ENCODE measurements at regions not wholly inside any gene's neighbourhood (a gene's known extent, or its start where the extent isn't known, plus 50 kb on each side); places are given as distances from the start of the nearest gene placed in this dataset.

GRCh38 chr14:106024983-106025604 is 498.7 kb downstream of the TMEM121 start:
- TF ChIP-seq POLR2AphosphoS5 (IDR thresholded peaks at IDR 0.05; ENCODE audit: borderline replicate concordance, low read depth, low read length): no peak
- no peak for TF ChIP-seq EZH2 (IDR thresholded peaks at IDR 0.05)
- TF ChIP-seq FOXP2 (optimal IDR thresholded peaks at IDR 0.05; ENCODE audit: control extremely low read depth, extremely low read length, insufficient read depth): no peak

Data from SK-N-MC (cell line).